MM.1S (cell line): ENCODE measurements at regions not wholly inside any gene's neighbourhood (a gene's known extent, or its start where the extent isn't known, plus 50 kb on each side); places are given as distances from the start of the nearest gene placed in this dataset.
"Not testable (repeated sequence)": the region's sequence is repeated elsewhere in the genome, so short reads cannot be mapped to it uniquely, and the experiment has no call there.

Experiments used
- DNase-seq: peaks from one replicate; pipeline ENCODE4 v3.0.0-alpha.2; 2015
- H2AFZ ChIP-seq: fragments of 300-600 bp; sonication (generic); 2 replicates; pipeline ENCODE4 v1.6.0; 2016; ENCODE audit warnings: antibody characterized with exemption, low read length
- H3F3A ChIP-seq: fragments of 300-600 bp; sonication (generic); 2 replicates; pipeline ENCODE4 v1.6.1; 2016; ENCODE audit warnings: mild to moderate bottlenecking, antibody characterized with exemption, low read length, moderate library complexity, mixed read lengths; ENCODE audit not compliant: insufficient read depth
- H3K27ac ChIP-seq: fragments of 300-600 bp; sonication (generic); 2 replicates; pipeline ENCODE4 v1.5.1; 2016; ENCODE audit warnings: mild to moderate bottlenecking, low read length
- H3K27me3 ChIP-seq: fragments of 300-600 bp; sonication (generic); replicated peaks from 2 replicates; pipeline ENCODE4 v1.6.0; 2016; ENCODE audit warnings: low read length; ENCODE audit not compliant: insufficient read depth
- H3K36me3 ChIP-seq: fragments of 300-600 bp; sonication (generic); replicated peaks from 2 replicates; pipeline ENCODE4 v1.6.1; 2016; ENCODE audit warnings: mild to moderate bottlenecking, low read length, mixed read lengths; ENCODE audit not compliant: insufficient read depth
- H3K4me1 ChIP-seq: fragments of 300-600 bp; sonication (generic); 2 replicates; pipeline ENCODE4 v1.6.1; 2016; ENCODE audit warnings: low read length, mixed read lengths
- H3K4me2 ChIP-seq: fragments of 300-600 bp; sonication (generic); 2 replicates; pipeline ENCODE4 v1.6.0; 2016; ENCODE audit warnings: low read depth, low read length
- H3K4me3 ChIP-seq: fragments of 300-600 bp; sonication (generic); 2 replicates; pipeline ENCODE4 v1.5.1; 2016; ENCODE audit warnings: low read length, mixed read lengths
- H3K79me2 ChIP-seq: fragments of 300-600 bp; sonication (generic); 2 replicates; pipeline ENCODE4 v1.6.1; 2016; ENCODE audit warnings: mixed run types, low read length, mixed read lengths
- H3K9ac ChIP-seq: fragments of 300-600 bp; sonication (generic); 2 replicates; pipeline ENCODE4 v1.6.1; 2016; ENCODE audit warnings: low read length, mixed read lengths
- H3K9me2 ChIP-seq: fragments of 300-600 bp; sonication (generic); replicated peaks from 2 replicates; pipeline ENCODE4 v1.6.1; 2016; ENCODE audit warnings: mild to moderate bottlenecking, low read length, mixed read lengths; ENCODE audit not compliant: insufficient read depth
- H3K9me3 ChIP-seq: fragments of 300-600 bp; sonication (generic); replicated peaks from 2 replicates; pipeline ENCODE4 v1.6.1; 2016; ENCODE audit warnings: mild to moderate bottlenecking, low read length, mixed read lengths; ENCODE audit not compliant: insufficient read depth
- H4K20me1 ChIP-seq: fragments of 300-600 bp; sonication (generic); 2 replicates; pipeline ENCODE4 v1.6.1; 2016; ENCODE audit warnings: mild to moderate bottlenecking, low read length, moderate library complexity, mixed read lengths; ENCODE audit not compliant: insufficient read depth
- CTCF ChIP-seq: fragments of 300-600 bp; sonication (generic); IDR thresholded peaks from 2 replicates; pipeline ENCODE4 v1.5.1; 2016; ENCODE audit warnings: antibody characterized with exemption, low read length, mixed read lengths
- EZH2 ChIP-seq: fragments of 300-600 bp; sonication (generic); optimal IDR thresholded peaks from 2 replicates; pipeline ENCODE3; 2017; ENCODE audit warnings: low read depth, mild to moderate bottlenecking, antibody characterized with exemption, low read length, mixed read lengths
- EZH2phosphoT487 ChIP-seq: fragments of 300-600 bp; sonication (generic); IDR thresholded peaks from 2 replicates; pipeline ENCODE4 v1.6.1; 2018; ENCODE audit warnings: antibody characterized with exemption, low read length

- Histone ChIP-seq H3K27ac (no peak overlapping the region), H4K20me1 (no peaks in the 10 kb centered on the region), H3F3A (no peaks in the 10 kb centered on the region), H2AFZ (no peak overlapping the region), H3K27me3 (peaks cover 13% of the 10 kb centered on the region; the same call in 1 of the 2 replicates), H3K9me2 (no peaks in the 10 kb centered on the region), H3K9ac (no peak overlapping the region), H3K36me3 (no peaks in the 10 kb centered on the region), H3K4me1 (no peaks in the 10 kb centered on the region), H3K4me3 (no peak overlapping the region), H3K9me3 (no peaks in the 10 kb centered on the region), H3K4me2 (no peak overlapping the region), H3K79me2 (no peaks in the 10 kb centered on the region)
- no peak for TF ChIP-seq EZH2
- no peak for TF ChIP-seq EZH2phosphoT487
- TF ChIP-seq CTCF, result no peak
- no peak for DNase-seq
Observed at GRCh38 chr16:88197481-88198456, 185.0 kb upstream of the ZNF469 start.

GRCh38 chr16:88198457-88199295 lies 184.1 kb upstream of the ZNF469 start:
- not testable (repeated sequence) for H3K9me2 ChIP-seq, H3F3A ChIP-seq, H4K20me1 ChIP-seq, H3K4me2 ChIP-seq, H2AFZ ChIP-seq, H3K9ac ChIP-seq, H3K4me3 ChIP-seq, H3K4me1 ChIP-seq, H3K9me3 ChIP-seq, DNase-seq, H3K79me2 ChIP-seq, H3K36me3 ChIP-seq, H3K27ac ChIP-seq
- peaks cover 13% of the 10 kb centered on the region; the same call in 1 of the 2 replicates for H3K27me3 ChIP-seq

- H4K20me1 ChIP-seq, result not testable (repeated sequence)
Observed at GRCh38 chr16:88199296-88200153, 183.2 kb upstream of the ZNF469 start.

GRCh38 chr16:88200154-88200895 lies 182.4 kb upstream of the ZNF469 start:
- H3K4me1 ChIP-seq, H3K9me2 ChIP-seq, H2AFZ ChIP-seq, DNase-seq, H3K27ac ChIP-seq, H3K79me2 ChIP-seq, H3K9ac ChIP-seq, H3K4me2 ChIP-seq, H4K20me1 ChIP-seq, H3F3A ChIP-seq, H3K9me3 ChIP-seq, H3K36me3 ChIP-seq, H3K4me3 ChIP-seq, H3K27me3 ChIP-seq: not testable (repeated sequence)

More at GRCh38 chr16:88199296-88200153, 183.2 kb upstream of the ZNF469 start:
- peaks cover 12% of the 10 kb centered on the region; the same call in 1 of the 2 replicates for H3K27me3 ChIP-seq
- not testable (repeated sequence) for H3K9ac ChIP-seq, H3K9me2 ChIP-seq, H2AFZ ChIP-seq, H3K4me1 ChIP-seq, DNase-seq, H3K27ac ChIP-seq, H3K9me3 ChIP-seq, H3K36me3 ChIP-seq, H3K4me2 ChIP-seq, H3F3A ChIP-seq, H3K4me3 ChIP-seq, H3K79me2 ChIP-seq
